HepG2 (cell line): ENCODE measurements at regions not wholly inside any gene's neighbourhood (a gene's known extent, or its start where the extent isn't known, plus 50 kb on each side); places are given as distances from the start of the nearest gene placed in this dataset.

ENCODE experiments used
- ATAC-seq: fragments of 200-7000 bp; cut with Tn5 transposase; 3 replicates; pipeline ENCODE4 v1.9.1; 2020; ENCODE audit warnings: mild to moderate bottlenecking, moderate library complexity
- BruUV-seq: library from RNA; stranded (reverse); fragments of 400-500 nt; replicated peaks from 2 replicates; lab custom pipeline; 2021; lab: Mats Ljungman, UMichigan
- CTCF ChIA-PET: fragments of 300-600 bp; formaldehyde crosslinking; extraction: SDS; loops from one replicate; lab custom pipeline; 2021; ENCODE audit warnings: low total read pairs, inconsistent platforms, low intra/inter-chr PET ratio; lab: Yijun Ruan, JAX
- POLR2A ChIA-PET: fragments of 350-600 bp; sonication (Branson Sonifier 250); formaldehyde crosslinking; loops from one replicate; lab custom pipeline; 2020; ENCODE audit warnings: antibody characterized with exemption, inconsistent platforms; lab: Yijun Ruan, JAX
- DNase-seq: peaks from one replicate; pipeline ENCODE4 v3.0.0-alpha.2; 2015; ENCODE audit warnings: low spot score
- FAIRE-seq: peaks from 3 replicates; lab custom pipeline; 2011; peaks lifted over from hg19 to GRCh38; lab: Jason Lieb, UNC
- H2AFZ ChIP-seq: one replicate; pipeline ENCODE4 v1.6.1; 2011; ENCODE audit warnings: low read length, inconsistent platforms
- H3K27ac ChIP-seq: fragments of 300-600 bp; 3 replicates; pipeline ENCODE4 v1.8.0; 2011; ENCODE audit warnings: mixed run types, mild to moderate bottlenecking, mixed read lengths, low read length, inconsistent platforms; ENCODE audit not compliant: insufficient read depth; ENCODE audit errors: extremely low read length
- H3K27me3 ChIP-seq, 2 experiments: fragments of 200-600 bp in 1 of 2; 2 replicates in 1 of 2; 3 replicates in 1 of 2; pipeline versions ENCODE4 v1.6.0 to v1.8.0; 2011; ENCODE audit warnings: low read length in 2 of 2, mild to moderate bottlenecking in 2 of 2, moderate library complexity in 2 of 2, inconsistent platforms in 1 of 2; ENCODE audit not compliant: insufficient read depth in 2 of 2, control insufficient read depth in 1 of 2
- H3K36me3 ChIP-seq, 2 experiments: fragments of 200-600 bp in 1 of 2; replicated peaks in 1 of 2; 2 replicates in 1 of 2; 3 replicates in 1 of 2; pipeline versions ENCODE4 v1.5.1 to v1.8.0; 2011; ENCODE audit warnings: low read length in 2 of 2, inconsistent platforms in 1 of 2; ENCODE audit not compliant: insufficient read depth in 2 of 2, control insufficient read depth in 1 of 2
- H3K4me1 ChIP-seq: 2 replicates; pipeline ENCODE4 v1.5.1; 2012; ENCODE audit warnings: low read length, inconsistent platforms; ENCODE audit not compliant: insufficient read depth
- H3K4me2 ChIP-seq: 2 replicates; pipeline ENCODE4 v1.6.0; 2011; ENCODE audit warnings: low read depth, low read length, inconsistent platforms
- H3K4me3 ChIP-seq, 3 experiments: fragments of 200-600 bp in 1 of 3; sonication (generic), shearing (Covaris generic) in 1 of 3; replicated peaks in 1 of 3; 2 replicates each; pipeline ENCODE4 v1.5.1; 2011 to 2016; ENCODE audit warnings: low read length in 3 of 3, inconsistent platforms in 2 of 3, low read depth in 2 of 3, mild to moderate bottlenecking in 2 of 3, control low read depth in 1 of 3, mixed read lengths in 1 of 3; ENCODE audit not compliant: insufficient read depth in 1 of 3
- H3K79me2 ChIP-seq: one replicate; pipeline ENCODE4 v1.6.1; 2011; ENCODE audit warnings: low read length, inconsistent platforms; ENCODE audit not compliant: insufficient read depth
- H3K9ac ChIP-seq: 2 replicates; pipeline ENCODE4 v1.6.0; 2011; ENCODE audit warnings: mild to moderate bottlenecking, low read depth, low read length, inconsistent platforms; ENCODE audit not compliant: insufficient read depth
- H3K9me3 ChIP-seq: 2 replicates; pipeline ENCODE4 v1.5.1; 2012; ENCODE audit warnings: mild to moderate bottlenecking, low read length
- H4K20me1 ChIP-seq: 2 replicates; pipeline ENCODE4 v1.6.0; 2011; ENCODE audit warnings: inconsistent platforms, mild to moderate bottlenecking, low read length, moderate library complexity; ENCODE audit not compliant: insufficient read depth
- CCDC6 ChIP-seq: sonication (generic); formaldehyde crosslinking; IDR thresholded peaks from 2 replicates; pipeline ENCODE4 v1.8.1; 2022; ENCODE audit warnings: mild to moderate bottlenecking, missing genetic modification reagents, moderate library complexity
- HDAC6 ChIP-seq: fragments of 200-600 bp; sonication (generic); IDR thresholded peaks from 2 replicates; pipeline ENCODE4 v1.7.0; 2017; ENCODE audit warnings: mild to moderate bottlenecking, antibody characterized with exemption, low read length, low read depth
- LBX2 ChIP-seq: sonication (generic); formaldehyde crosslinking; IDR thresholded peaks from 2 replicates; pipeline ENCODE4 v1.5.0; 2020; ENCODE audit warnings: missing genetic modification reagents, mild to moderate bottlenecking, borderline replicate concordance
- NKX3-1 ChIP-seq: sonication (generic); formaldehyde crosslinking; IDR thresholded peaks from 2 replicates; pipeline ENCODE4 v1.5.0; 2020; ENCODE audit warnings: missing genetic modification reagents
- PATZ1 ChIP-seq: sonication (generic); formaldehyde crosslinking; IDR thresholded peaks from 2 replicates; pipeline ENCODE4 v1.4.0; 2020; ENCODE audit warnings: missing genetic modification reagents
- PPARG ChIP-seq: conservative IDR thresholded peaks from 2 replicates; pipeline ENCODE4 v1.6.1; 2016; ENCODE audit warnings: missing biosample characterization, missing genetic modification reagents
- SALL1 ChIP-seq: sonication (generic); formaldehyde crosslinking; IDR thresholded peaks from 2 replicates; pipeline ENCODE4 v1.8.0; 2022; ENCODE audit warnings: mild to moderate bottlenecking, missing genetic modification reagents
- SOX6 ChIP-seq, 2 experiments: fragments of 450-650 bp in 1 of 2; sonication (generic) in 1 of 2; formaldehyde crosslinking in 1 of 2; IDR thresholded peaks; 2 replicates each; pipeline versions ENCODE4 v1.4.0 to v1.6.1; 2017 to 2020; ENCODE audit warnings: antibody characterized with exemption in 1 of 2, mild to moderate bottlenecking in 1 of 2, missing genetic modification reagents in 1 of 2
- ZC3H13 ChIP-seq: sonication (generic); formaldehyde crosslinking; IDR thresholded peaks from 2 replicates; pipeline ENCODE4 v1.8.1; 2023; ENCODE audit warnings: mild to moderate bottlenecking, missing genetic modification reagents, moderate library complexity
- ZFP36L1 ChIP-seq: sonication (generic); formaldehyde crosslinking; IDR thresholded peaks from 2 replicates; pipeline ENCODE4 v1.8.0; 2022; ENCODE audit warnings: mild to moderate bottlenecking, missing genetic modification reagents, moderate library complexity
- ZNF256 ChIP-seq: sonication (generic); formaldehyde crosslinking; conservative IDR thresholded peaks from 2 replicates; pipeline ENCODE4 v1.4.0; 2020; ENCODE audit warnings: missing genetic modification reagents
- ZNF260 ChIP-seq: sonication (generic); formaldehyde crosslinking; IDR thresholded peaks from 2 replicates; pipeline ENCODE4 v1.4.0; 2020; ENCODE audit warnings: missing genetic modification reagents, low read depth, mild to moderate bottlenecking, borderline replicate concordance
- ZNF713 ChIP-seq: sonication (generic); formaldehyde crosslinking; IDR thresholded peaks from 2 replicates; pipeline ENCODE4 v1.4.0; 2020; ENCODE audit warnings: mild to moderate bottlenecking, missing genetic modification reagents
- ZNF788 ChIP-seq: sonication (generic); formaldehyde crosslinking; IDR thresholded peaks from 2 replicates; pipeline ENCODE4 v1.5.0; 2020; ENCODE audit warnings: mild to moderate bottlenecking, missing genetic modification reagents, borderline replicate concordance
- ZUFSP ChIP-seq: sonication (generic); formaldehyde crosslinking; IDR thresholded peaks from 2 replicates; pipeline ENCODE4 v1.9.0; 2021; ENCODE audit warnings: missing genetic modification reagents, mild to moderate bottlenecking, borderline replicate concordance
- WGBS: methylation state at CpG from one replicate; pipeline ENCODE4 v1.1.6; 2017; ENCODE audit warnings: low lambda C conversion rate; 5-methylcytosine and 5-hydroxymethylcytosine counted together
- in situ Hi-C: cut with HindIII; loops from 2 replicates; pipeline ENCODE4 v1.10.0; 2017; ENCODE audit warnings: low pct_unique_long_range_greater_than_20kb; ENCODE audit not compliant: extremely low pct_ligation_motif_present
- intact Hi-C: fragments of 100-400 bp; cut with micrococcal nuclease; formaldehyde crosslinking; loops from one replicate; pipeline ENCODE4 v1.10.0; 2022; ENCODE audit not compliant: unreplicated experiment

- BruUV-seq: no TSS peak
- no peak overlapping the region for H3K9ac ChIP-seq
- no peak for ATAC-seq
- no peaks in the 10 kb centered on the region for H4K20me1 ChIP-seq
- peaks cover 71% of the 10 kb centered on the region for H3K9me3 ChIP-seq
- WGBS: 0% methylated on average over 1 of the region's 1 CpG
- no peak for DNase-seq
- no peaks in the 10 kb centered on the region for H3K4me1 ChIP-seq
- in situ Hi-C loops (no loop called here), intact Hi-C loops (no loop called here)
- no peak overlapping the region for H3K27ac ChIP-seq
- no peaks in the 10 kb centered on the region for H3K79me2 ChIP-seq
- H3K4me2 ChIP-seq: no peak overlapping the region
- no peaks in the 10 kb centered on the region for H3K27me3 ChIP-seq
- no peaks in the 10 kb centered on the region for H3K36me3 ChIP-seq
- H2AFZ ChIP-seq: no peak overlapping the region
- POLR2A ChIA-PET: no interaction called here
- no peak overlapping the region for H3K4me3 ChIP-seq
- TF ChIP-seq ZNF713 (no peak), PPARG (CRISPR knock-in tag) (no peak), ZFP36L1 (CRISPR knock-in tag) (no peak), NKX3-1 (no peak)
- TF ChIP-seq, all 625 proteins: peak for 0
- CTCF ChIA-PET: no interaction called here
- no peak for FAIRE-seq
These were observed 237.7 kb downstream of the ETV1 start for GRCh38 chr7:13751766-13752165.

- Histone ChIP-seq H3K9ac (no peak overlapping the region), H3K27ac (no peak overlapping the region), H3K79me2 (no peaks in the 10 kb centered on the region), H3K27me3 (no peaks in the 10 kb centered on the region), H3K4me3 (no peak overlapping the region), H2AFZ (no peak overlapping the region), H4K20me1 (no peaks in the 10 kb centered on the region), H3K4me2 (no peak overlapping the region), H3K9me3 (peaks cover 79% of the 10 kb centered on the region), H3K4me1 (no peaks in the 10 kb centered on the region), H3K36me3 (no peaks in the 10 kb centered on the region)
- BruUV-seq: no TSS peak
- FAIRE-seq (no peak), ATAC-seq (no peak), DNase-seq (no peak)
- POLR2A ChIA-PET: no interaction called here
- 0% methylated on average over 1 of the region's 1 CpG for WGBS
- intact Hi-C loops: no loop called here
- CTCF ChIA-PET: no interaction called here
- in situ Hi-C loops: no loop called here
- TF ChIP-seq ZNF256 (no peak), PATZ1 (CRISPR knock-in tag) (no peak), ZUFSP (CRISPR knock-in tag) (no peak), LBX2 (CRISPR knock-in tag) (no peak), CCDC6 (CRISPR knock-in tag) (no peak), HDAC6 (no peak), ZC3H13 (no peak), ZNF260 (CRISPR knock-in tag) (no peak), SOX6 (IDR thresholded peaks at IDR 0.05) (no peak), SOX6 (CRISPR knock-in tag; IDR thresholded peaks at IDR 0.05) (no peak), SALL1 (CRISPR knock-in tag) (no peak), ZNF788 (CRISPR knock-in tag) (no peak)
These were observed 231.6 kb downstream of the ETV1 start for GRCh38 chr7:13757841-13758240.
